Mucosa of descending colon (tissue), 3 donors: ENCODE measurements at regions not wholly inside any gene's neighbourhood (a gene's known extent, or its start where the extent isn't known, plus 50 kb on each side); places are given as distances from the start of the nearest gene placed in this dataset.
A peak's percentile ranks its signal among the peaks of the same experiment; 100 is the strongest.

Experiments
- ATAC-seq: fragments of 200-7000 bp; cut with Tn5 transposase; one replicate; pipeline ENCODE4 v1.9.1; 2020; ENCODE audit warnings: mild to moderate bottlenecking, moderate library complexity
- DNase-seq, 3 donors: peaks; one replicate each; pipeline ENCODE4 v3.0.0-alpha.2; 2020
- H3K36me3 ChIP-seq: fragments of 200-600 bp; one replicate; pipeline ENCODE4 v1.8.0; 2021; ENCODE audit warnings: low read depth, mild to moderate bottlenecking
- H3K4me1 ChIP-seq: fragments of 200-600 bp; one replicate; pipeline ENCODE4 v1.8.0; 2021; ENCODE audit warnings: low read depth, mild to moderate bottlenecking
- H3K4me3 ChIP-seq: fragments of 200-600 bp; one replicate; pipeline ENCODE4 v1.8.0; 2021; ENCODE audit warnings: mild to moderate bottlenecking
- H3K9me3 ChIP-seq: fragments of 200-600 bp; one replicate; pipeline ENCODE4 v1.8.0; 2021; ENCODE audit warnings: mild to moderate bottlenecking
- CTCF ChIP-seq: fragments of 200-600 bp; IDR thresholded peaks from one replicate; pipeline ENCODE4 v1.8.0; 2022; ENCODE audit warnings: antibody characterized with exemption, mild to moderate bottlenecking
- intact Hi-C, 2 donors: fragments of 100-400 bp; cut with DNase I in 1 of 2; cut with micrococcal nuclease in 1 of 2; formaldehyde crosslinking; loops; one replicate each; pipeline versions ENCODE4 v1.11.0 to v1.11.1; 2022; cut with DNase I, micrococcal nuclease
- donor health status: DM: no; HTN: no; CAD: no; lungs with moderate emphysema.
- donor health status: DM: no; HTN: no; CAD: no.
- donor health status: DM: no; HTN: yes; CAD: no.

- no peak for ATAC-seq
- no peak for DNase-seq
- H3K4me3 ChIP-seq: no peak overlapping the region
- H3K36me3 ChIP-seq: no peaks in the 10 kb centered on the region
- no peaks in the 10 kb centered on the region for H3K9me3 ChIP-seq
- intact Hi-C loops: no loop called here
- no peak for TF ChIP-seq CTCF
- no peaks in the 10 kb centered on the region for H3K4me1 ChIP-seq
Measured at GRCh38 chr6:15882915-15883314, 220.1 kb upstream of the DTNBP1 start.

- Histone ChIP-seq H3K4me1 (no peaks in the 10 kb centered on the region), H3K4me3 (no peak overlapping the region), H3K36me3 (no peaks in the 10 kb centered on the region), H3K9me3 (no peaks in the 10 kb centered on the region)
- intact Hi-C loops: no loop called here
- ATAC-seq (no peak), DNase-seq (no peak)
- no peak for TF ChIP-seq CTCF
Measured at GRCh38 chr6:15882345-15882744, 219.5 kb upstream of the DTNBP1 start.

- no peak for DNase-seq
- Histone ChIP-seq H3K9me3 (no peaks in the 10 kb centered on the region), H3K36me3 (no peaks in the 10 kb centered on the region), H3K4me1 (no peaks in the 10 kb centered on the region), H3K4me3 (no peak overlapping the region)
- no peak for TF ChIP-seq CTCF
- peak; percentile 25 for ATAC-seq
- intact Hi-C loops: no loop called here
Measured at GRCh38 chr6:15881150-15881549, 218.3 kb upstream of the DTNBP1 start.

GRCh38 chr6:15880262-15880973 lies 217.6 kb upstream of the DTNBP1 start:
- Histone ChIP-seq H3K4me3 (no peak overlapping the region), H3K36me3 (no peaks in the 10 kb centered on the region), H3K4me1 (no peaks in the 10 kb centered on the region), H3K9me3 (no peaks in the 10 kb centered on the region)
- TF ChIP-seq CTCF: no peak
- intact Hi-C loops: no loop called here
- DNase-seq (no peak), ATAC-seq (no peak)

GRCh38 chr6:15879371-15880261 lies 216.8 kb upstream of the DTNBP1 start:
- H3K4me3 ChIP-seq: no peak overlapping the region
- TF ChIP-seq CTCF: no peak
- H3K9me3 ChIP-seq: no peaks in the 10 kb centered on the region
- H3K36me3 ChIP-seq: no peaks in the 10 kb centered on the region
- intact Hi-C loops: no loop called here
- DNase-seq (peak; percentile 61 to 74 (median 63)), ATAC-seq (peak; percentile 67)
- H3K4me1 ChIP-seq: no peaks in the 10 kb centered on the region
